HepG2 (cell line): ENCODE measurements at regions not wholly inside any gene's neighbourhood (a gene's known extent, or its start where the extent isn't known, plus 50 kb on each side); places are given as distances from the start of the nearest gene placed in this dataset.

Source experiments
- MEIS2 ChIP-seq: sonication (generic); formaldehyde crosslinking; IDR thresholded peaks from 2 replicates; pipeline ENCODE4 v1.9.0; 2021; ENCODE audit warnings: mild to moderate bottlenecking, missing genetic modification reagents
- NBN ChIP-seq: fragments of 450-650 bp; conservative IDR thresholded peaks from 2 replicates; pipeline ENCODE4 v1.6.1; 2017
- ZBTB7A ChIP-seq: sonication (generic); formaldehyde crosslinking; IDR thresholded peaks from 2 replicates; pipeline ENCODE4 v1.8.0; 2022; ENCODE audit warnings: mild to moderate bottlenecking, missing genetic modification reagents
- ZFP37 ChIP-seq: sonication (generic); formaldehyde crosslinking; IDR thresholded peaks from 2 replicates; pipeline ENCODE4 v1.4.0; 2020; ENCODE audit warnings: missing genetic modification reagents, borderline replicate concordance
- ZNF207 ChIP-seq: fragments of 450-650 bp; IDR thresholded peaks from 2 replicates; pipeline ENCODE4 v1.6.1; 2016; ENCODE audit warnings: antibody characterized with exemption, borderline replicate concordance
- ZNF232 ChIP-seq: sonication (generic); formaldehyde crosslinking; IDR thresholded peaks from 2 replicates; pipeline ENCODE4 v1.4.0; 2020; ENCODE audit warnings: missing genetic modification reagents, borderline replicate concordance
- ZNF260 ChIP-seq: sonication (generic); formaldehyde crosslinking; IDR thresholded peaks from 2 replicates; pipeline ENCODE4 v1.4.0; 2020; ENCODE audit warnings: missing genetic modification reagents, low read depth, mild to moderate bottlenecking, borderline replicate concordance
- ZNF383 ChIP-seq: sonication (generic); formaldehyde crosslinking; IDR thresholded peaks from 2 replicates; pipeline ENCODE4 v1.4.0; 2020; ENCODE audit warnings: missing genetic modification reagents, mild to moderate bottlenecking, borderline replicate concordance
- ZNF460 ChIP-seq: sonication (generic); formaldehyde crosslinking; IDR thresholded peaks from 2 replicates; pipeline ENCODE4 v1.5.1; 2020; ENCODE audit warnings: missing genetic modification reagents, mild to moderate bottlenecking, borderline replicate concordance
- TF ChIP-seq, protein P1 (sequence below): sonication (generic); formaldehyde crosslinking; IDR thresholded peaks from 2 replicates; pipeline ENCODE4 v1.5.1; 2020; ENCODE audit warnings: missing genetic modification reagents, mild to moderate bottlenecking, borderline replicate concordance
- TF ChIP-seq, protein P2 (sequence below): sonication (generic); formaldehyde crosslinking; IDR thresholded peaks from 2 replicates; pipeline ENCODE4 v1.4.0; 2020; ENCODE audit warnings: missing genetic modification reagents; ENCODE audit errors: not compliant biosample characterization
- TF ChIP-seq, protein P3 (sequence below): sonication (generic); formaldehyde crosslinking; IDR thresholded peaks from 2 replicates; pipeline ENCODE4 v1.9.0; 2021; ENCODE audit warnings: missing genetic modification reagents, mild to moderate bottlenecking, borderline replicate concordance

DNA sequence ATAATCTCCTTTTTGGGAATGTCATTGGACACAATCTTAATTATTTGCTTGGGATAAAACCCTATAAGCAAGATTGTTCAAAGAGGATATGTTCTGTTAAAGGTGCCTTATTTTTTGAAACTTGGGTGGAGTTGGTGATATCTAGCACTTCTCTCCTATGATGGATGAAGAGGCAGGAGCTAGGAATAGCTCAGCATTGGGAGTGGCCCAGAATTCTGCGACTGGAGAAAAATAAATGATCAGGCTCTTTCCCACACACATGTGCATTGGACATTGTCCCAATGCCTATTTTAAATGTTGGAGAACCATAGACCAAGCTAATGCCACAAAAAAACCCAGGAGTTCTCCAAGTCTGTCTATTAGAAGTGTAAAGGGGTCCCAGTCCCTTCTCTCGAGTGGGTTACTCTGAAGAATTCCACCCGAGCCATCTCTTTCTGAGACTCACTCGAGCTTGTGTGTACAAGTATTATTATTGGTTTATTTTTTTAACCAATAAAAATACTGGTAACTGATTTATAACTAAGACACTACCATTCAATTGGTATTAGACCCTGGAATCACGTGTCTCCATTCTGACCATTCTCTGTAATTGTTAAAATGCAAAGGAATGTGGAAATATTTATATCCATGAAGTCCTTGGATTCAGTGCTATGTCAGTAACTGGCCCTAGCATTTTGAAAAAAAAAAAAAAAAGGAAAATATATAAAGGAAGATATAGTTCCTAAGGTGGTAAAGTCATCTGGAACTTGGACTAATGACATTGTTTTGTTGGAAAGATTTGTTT, 437.5 kb upstream of the TMEM132C start (continued):
- TF ChIP-seq, protein P1, sequence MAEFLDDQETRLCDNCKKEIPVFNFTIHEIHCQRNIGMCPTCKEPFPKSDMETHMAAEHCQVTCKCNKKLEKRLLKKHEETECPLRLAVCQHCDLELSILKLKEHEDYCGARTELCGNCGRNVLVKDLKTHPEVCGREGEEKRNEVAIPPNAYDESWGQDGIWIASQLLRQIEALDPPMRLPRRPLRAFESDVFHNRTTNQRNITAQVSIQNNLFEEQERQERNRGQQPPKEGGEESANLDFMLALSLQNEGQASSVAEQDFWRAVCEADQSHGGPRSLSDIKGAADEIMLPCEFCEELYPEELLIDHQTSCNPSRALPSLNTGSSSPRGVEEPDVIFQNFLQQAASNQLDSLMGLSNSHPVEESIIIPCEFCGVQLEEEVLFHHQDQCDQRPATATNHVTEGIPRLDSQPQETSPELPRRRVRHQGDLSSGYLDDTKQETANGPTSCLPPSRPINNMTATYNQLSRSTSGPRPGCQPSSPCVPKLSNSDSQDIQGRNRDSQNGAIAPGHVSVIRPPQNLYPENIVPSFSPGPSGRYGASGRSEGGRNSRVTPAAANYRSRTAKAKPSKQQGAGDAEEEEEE (CRISPR knock-in tag) = no peak
- TF ChIP-seq MEIS2 (no peak), ZFP37 (CRISPR knock-in tag) (no peak), ZNF460 (CRISPR knock-in tag) (no peak), ZNF383 (no peak), ZBTB7A (no peak), NBN (no peak), ZNF232 (CRISPR knock-in tag) (no peak), ZNF260 (CRISPR knock-in tag) (no peak), ZNF207 (no peak)
- TF ChIP-seq, protein P2, sequence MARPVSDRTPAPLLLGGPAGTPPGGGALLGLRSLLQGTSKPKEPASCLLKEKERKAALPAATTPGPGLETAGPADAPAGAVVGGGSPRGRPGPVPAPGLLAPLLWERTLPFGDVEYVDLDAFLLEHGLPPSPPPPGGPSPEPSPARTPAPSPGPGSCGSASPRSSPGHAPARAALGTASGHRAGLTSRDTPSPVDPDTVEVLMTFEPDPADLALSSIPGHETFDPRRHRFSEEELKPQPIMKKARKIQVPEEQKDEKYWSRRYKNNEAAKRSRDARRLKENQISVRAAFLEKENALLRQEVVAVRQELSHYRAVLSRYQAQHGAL (CRISPR knock-in tag) = no peak
- TF ChIP-seq, protein P3, sequence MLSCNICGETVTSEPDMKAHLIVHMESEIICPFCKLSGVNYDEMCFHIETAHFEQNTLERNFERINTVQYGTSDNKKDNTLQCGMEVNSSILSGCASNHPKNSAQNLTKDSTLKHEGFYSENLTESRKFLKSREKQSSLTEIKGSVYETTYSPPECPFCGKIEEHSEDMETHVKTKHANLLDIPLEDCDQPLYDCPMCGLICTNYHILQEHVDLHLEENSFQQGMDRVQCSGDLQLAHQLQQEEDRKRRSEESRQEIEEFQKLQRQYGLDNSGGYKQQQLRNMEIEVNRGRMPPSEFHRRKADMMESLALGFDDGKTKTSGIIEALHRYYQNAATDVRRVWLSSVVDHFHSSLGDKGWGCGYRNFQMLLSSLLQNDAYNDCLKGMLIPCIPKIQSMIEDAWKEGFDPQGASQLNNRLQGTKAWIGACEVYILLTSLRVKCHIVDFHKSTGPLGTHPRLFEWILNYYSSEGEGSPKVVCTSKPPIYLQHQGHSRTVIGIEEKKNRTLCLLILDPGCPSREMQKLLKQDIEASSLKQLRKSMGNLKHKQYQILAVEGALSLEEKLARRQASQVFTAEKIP (CRISPR knock-in tag) = no peak
